ENCODE measurements at regions not wholly inside any gene's neighbourhood (a gene's known extent, or its start where the extent isn't known, plus 50 kb on each side); places are given as distances from the start of the nearest gene placed in this dataset.

DNA sequence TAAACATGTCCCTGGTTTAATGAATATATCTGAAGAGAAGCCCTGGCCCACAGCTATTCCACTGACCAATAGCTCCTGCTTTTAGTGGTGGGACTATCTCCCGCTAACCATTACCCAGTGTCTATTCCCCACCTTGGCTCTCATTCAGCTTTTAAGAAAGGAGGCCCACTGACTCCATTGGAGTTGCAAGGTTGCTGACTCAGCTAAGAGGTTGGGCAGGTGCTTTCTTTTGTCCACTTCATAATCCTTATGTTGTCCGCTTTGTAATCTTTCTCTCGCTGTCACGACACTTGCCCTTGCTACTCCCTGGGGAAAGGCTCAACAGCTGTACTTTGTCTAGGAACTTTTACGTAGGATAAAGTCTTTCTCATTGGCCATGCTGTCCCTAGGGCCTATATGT lies 453.4 kb upstream of the CCDC196 start (continued):
- TF ChIP-seq, protein P1, sequence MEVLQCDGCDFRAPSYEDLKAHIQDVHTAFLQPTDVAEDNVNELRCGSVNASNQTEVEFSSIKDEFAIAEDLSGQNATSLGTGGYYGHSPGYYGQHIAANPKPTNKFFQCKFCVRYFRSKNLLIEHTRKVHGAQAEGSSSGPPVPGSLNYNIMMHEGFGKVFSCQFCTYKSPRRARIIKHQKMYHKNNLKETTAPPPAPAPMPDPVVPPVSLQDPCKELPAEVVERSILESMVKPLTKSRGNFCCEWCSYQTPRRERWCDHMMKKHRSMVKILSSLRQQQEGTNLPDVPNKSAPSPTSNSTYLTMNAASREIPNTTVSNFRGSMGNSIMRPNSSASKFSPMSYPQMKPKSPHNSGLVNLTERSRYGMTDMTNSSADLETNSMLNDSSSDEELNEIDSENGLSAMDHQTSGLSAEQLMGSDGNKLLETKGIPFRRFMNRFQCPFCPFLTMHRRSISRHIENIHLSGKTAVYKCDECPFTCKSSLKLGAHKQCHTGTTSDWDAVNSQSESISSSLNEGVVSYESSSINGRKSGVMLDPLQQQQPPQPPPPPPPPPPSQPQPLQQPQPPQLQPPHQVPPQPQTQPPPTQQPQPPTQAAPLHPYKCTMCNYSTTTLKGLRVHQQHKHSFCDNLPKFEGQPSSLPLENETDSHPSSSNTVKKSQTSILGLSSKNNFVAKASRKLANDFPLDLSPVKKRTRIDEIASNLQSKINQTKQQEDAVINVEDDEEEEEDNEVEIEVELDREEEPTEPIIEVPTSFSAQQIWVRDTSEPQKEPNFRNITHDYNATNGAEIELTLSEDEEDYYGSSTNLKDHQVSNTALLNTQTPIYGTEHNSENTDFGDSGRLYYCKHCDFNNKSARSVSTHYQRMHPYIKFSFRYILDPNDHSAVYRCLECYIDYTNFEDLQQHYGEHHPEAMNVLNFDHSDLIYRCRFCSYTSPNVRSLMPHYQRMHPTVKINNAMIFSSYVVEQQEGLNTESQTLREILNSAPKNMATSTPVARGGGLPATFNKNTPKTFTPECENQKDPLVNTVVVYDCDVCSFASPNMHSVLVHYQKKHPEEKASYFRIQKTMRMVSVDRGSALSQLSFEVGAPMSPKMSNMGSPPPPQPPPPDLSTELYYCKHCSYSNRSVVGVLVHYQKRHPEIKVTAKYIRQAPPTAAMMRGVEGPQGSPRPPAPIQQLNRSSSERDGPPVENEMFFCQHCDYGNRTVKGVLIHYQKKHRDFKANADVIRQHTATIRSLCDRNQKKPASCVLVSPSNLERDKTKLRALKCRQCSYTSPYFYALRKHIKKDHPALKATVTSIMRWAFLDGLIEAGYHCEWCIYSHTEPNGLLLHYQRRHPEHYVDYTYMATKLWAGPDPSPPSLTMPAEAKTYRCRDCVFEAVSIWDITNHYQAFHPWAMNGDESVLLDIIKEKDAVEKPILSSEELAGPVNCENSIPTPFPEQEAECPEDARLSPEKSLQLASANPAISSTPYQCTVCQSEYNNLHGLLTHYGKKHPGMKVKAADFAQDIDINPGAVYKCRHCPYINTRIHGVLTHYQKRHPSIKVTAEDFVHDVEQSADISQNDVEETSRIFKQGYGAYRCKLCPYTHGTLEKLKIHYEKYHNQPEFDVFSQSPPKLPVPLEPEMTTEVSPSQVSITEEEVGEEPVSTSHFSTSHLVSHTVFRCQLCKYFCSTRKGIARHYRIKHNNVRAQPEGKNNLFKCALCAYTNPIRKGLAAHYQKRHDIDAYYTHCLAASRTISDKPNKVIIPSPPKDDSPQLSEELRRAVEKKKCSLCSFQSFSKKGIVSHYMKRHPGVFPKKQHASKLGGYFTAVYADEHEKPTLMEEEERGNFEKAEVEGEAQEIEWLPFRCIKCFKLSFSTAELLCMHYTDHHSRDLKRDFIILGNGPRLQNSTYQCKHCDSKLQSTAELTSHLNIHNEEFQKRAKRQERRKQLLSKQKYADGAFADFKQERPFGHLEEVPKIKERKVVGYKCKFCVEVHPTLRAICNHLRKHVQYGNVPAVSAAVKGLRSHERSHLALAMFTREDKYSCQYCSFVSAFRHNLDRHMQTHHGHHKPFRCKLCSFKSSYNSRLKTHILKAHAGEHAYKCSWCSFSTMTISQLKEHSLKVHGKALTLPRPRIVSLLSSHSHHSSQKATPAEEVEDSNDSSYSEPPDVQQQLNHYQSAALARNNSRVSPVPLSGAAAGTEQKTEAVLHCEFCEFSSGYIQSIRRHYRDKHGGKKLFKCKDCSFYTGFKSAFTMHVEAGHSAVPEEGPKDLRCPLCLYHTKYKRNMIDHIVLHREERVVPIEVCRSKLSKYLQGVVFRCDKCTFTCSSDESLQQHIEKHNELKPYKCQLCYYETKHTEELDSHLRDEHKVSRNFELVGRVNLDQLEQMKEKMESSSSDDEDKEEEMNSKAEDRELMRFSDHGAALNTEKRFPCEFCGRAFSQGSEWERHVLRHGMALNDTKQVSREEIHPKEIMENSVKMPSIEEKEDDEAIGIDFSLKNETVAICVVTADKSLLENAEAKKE (CRISPR knock-in tag; IDR thresholded peaks at IDR 0.05): no peak
- TF ChIP-seq, protein P2, sequence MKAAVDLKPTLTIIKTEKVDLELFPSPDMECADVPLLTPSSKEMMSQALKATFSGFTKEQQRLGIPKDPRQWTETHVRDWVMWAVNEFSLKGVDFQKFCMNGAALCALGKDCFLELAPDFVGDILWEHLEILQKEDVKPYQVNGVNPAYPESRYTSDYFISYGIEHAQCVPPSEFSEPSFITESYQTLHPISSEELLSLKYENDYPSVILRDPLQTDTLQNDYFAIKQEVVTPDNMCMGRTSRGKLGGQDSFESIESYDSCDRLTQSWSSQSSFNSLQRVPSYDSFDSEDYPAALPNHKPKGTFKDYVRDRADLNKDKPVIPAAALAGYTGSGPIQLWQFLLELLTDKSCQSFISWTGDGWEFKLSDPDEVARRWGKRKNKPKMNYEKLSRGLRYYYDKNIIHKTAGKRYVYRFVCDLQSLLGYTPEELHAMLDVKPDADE (IDR thresholded peaks at IDR 0.05): no peak
- TF ChIP-seq, protein P3, sequence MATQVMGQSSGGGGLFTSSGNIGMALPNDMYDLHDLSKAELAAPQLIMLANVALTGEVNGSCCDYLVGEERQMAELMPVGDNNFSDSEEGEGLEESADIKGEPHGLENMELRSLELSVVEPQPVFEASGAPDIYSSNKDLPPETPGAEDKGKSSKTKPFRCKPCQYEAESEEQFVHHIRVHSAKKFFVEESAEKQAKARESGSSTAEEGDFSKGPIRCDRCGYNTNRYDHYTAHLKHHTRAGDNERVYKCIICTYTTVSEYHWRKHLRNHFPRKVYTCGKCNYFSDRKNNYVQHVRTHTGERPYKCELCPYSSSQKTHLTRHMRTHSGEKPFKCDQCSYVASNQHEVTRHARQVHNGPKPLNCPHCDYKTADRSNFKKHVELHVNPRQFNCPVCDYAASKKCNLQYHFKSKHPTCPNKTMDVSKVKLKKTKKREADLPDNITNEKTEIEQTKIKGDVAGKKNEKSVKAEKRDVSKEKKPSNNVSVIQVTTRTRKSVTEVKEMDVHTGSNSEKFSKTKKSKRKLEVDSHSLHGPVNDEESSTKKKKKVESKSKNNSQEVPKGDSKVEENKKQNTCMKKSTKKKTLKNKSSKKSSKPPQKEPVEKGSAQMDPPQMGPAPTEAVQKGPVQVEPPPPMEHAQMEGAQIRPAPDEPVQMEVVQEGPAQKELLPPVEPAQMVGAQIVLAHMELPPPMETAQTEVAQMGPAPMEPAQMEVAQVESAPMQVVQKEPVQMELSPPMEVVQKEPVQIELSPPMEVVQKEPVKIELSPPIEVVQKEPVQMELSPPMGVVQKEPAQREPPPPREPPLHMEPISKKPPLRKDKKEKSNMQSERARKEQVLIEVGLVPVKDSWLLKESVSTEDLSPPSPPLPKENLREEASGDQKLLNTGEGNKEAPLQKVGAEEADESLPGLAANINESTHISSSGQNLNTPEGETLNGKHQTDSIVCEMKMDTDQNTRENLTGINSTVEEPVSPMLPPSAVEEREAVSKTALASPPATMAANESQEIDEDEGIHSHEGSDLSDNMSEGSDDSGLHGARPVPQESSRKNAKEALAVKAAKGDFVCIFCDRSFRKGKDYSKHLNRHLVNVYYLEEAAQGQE (IDR thresholded peaks at IDR 0.05; ENCODE audit: unreplicated experiment): no peak
- TF ChIP-seq NANOG (IDR thresholded peaks at IDR 0.05; ENCODE audit: borderline replicate concordance): no peak
- TF ChIP-seq EZH2 (IDR thresholded peaks at IDR 0.05; ENCODE audit: low read depth, unreplicated experiment): no peak
